Ammon's horn (tissue), 1 donor: ENCODE measurements at regions not wholly inside any gene's neighbourhood (a gene's known extent, or its start where the extent isn't known, plus 50 kb on each side); places are given as distances from the start of the nearest gene placed in this dataset.
A peak's percentile ranks its signal among the peaks of the same experiment; 100 is the strongest.

Experiments used
- DNase-seq: peaks from one replicate; pipeline ENCODE4 v3.0.0-alpha.2; 2016; ENCODE audit warnings: low spot score

- no peak for DNase-seq
These were observed 655.0 kb downstream of the EPHA3 start for GRCh38 chr3:89762405-89762804.

GRCh38 chr3:89783341-89783927, 676.0 kb downstream of the EPHA3 start:
- no peak for DNase-seq

DNA sequence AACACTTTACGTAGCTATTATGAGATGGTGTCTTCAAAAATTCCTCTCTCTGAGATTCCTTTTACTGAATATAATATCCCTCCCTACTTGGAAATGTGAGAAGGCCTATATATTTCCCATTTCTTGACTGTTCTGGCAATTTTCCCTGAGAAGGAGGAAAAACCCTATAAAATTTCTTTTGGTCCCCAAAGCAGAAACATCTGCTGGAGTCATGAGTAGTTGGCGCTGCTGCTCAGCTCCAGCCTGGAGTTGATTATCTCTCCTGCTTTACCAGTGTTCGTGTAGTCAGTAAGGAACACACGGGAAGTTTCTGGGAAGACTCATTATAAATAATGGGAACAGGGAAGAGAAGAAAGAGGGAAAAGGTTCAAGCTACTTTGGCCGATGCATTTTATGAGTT, 680.1 kb downstream of the EPHA3 start:
- DNase-seq, result no peak

DNA sequence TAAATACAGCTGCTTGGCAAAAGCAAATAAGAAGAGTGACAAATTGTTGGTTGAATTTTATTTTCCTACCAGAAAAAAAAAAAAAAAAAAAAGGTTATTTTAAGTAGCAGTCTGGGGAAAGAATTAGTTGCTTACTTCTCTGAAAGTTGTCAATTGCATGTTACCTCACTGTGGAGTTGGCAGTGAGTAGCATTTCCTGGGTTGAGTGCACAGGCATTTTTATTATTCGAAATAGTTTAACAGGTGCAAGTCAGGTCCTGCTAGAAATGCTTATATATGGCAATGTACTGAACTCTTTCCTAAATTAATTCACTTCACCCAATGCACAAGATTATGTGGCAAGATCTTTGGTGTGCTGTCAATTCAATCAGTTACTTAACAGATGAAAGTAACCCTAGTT, 680.6 kb downstream of the EPHA3 start:
- DNase-seq, result no peak

DNA sequence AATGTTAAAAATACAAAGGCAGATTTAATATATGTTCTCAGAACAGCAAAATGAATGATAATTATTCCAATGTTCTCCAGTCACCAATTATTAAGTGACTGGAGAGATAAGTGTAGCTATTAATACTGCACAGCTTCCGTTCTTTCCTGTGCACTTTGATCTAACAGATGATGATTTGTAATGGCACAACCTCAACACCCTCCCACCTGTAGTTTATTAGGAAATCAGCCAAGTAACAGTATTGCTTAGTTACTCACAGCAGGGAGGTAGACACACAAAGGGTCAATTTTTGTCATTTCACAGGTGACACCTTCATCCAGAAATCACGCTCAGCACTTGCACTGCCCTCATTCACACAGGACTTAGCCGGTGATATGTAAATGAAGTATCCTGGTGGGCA, 688.1 kb downstream of the EPHA3 start:
- DNase-seq, result no peak

DNA sequence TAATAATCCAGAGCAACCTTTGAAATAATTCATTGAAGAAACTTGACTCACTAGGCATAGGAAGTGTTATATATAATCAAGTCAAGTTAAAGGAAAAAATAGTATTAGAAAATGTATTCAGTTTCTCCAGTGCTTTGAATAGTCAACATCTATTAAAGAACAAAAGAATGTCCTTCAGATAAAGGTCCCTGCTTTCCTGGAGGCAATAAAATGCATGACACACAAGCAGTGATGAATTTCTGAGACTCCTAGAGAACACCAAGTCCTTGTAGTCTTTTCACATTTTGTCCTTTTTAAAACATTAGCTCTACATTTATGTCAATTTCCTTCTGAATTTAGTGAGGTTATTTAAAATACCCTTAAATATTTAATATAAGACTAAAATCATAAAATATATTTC, 695.5 kb downstream of the EPHA3 start:
- no peak for DNase-seq

GRCh38 chr3:89803711-89804110, 696.3 kb downstream of the EPHA3 start:
- no peak for DNase-seq

DNA sequence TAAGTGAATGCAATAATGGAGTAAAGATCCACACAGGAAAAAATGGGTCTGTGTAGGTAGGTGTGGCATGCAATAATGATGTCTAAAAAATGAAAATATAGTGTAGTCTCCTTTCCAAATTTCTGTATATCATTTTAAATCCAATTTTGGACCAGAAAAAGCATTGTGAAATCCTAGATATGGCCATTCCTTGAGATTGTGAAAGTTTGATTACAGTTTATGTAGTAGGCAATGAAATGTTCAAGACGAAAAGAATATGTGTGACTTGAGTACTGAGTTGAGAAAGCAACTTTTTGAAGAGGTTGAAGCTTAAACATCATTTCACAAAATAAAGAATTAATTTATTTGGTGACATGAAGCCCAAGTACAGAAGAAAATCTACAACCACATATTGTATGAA, 698.7 kb downstream of the EPHA3 start:
- no peak for DNase-seq

DNA sequence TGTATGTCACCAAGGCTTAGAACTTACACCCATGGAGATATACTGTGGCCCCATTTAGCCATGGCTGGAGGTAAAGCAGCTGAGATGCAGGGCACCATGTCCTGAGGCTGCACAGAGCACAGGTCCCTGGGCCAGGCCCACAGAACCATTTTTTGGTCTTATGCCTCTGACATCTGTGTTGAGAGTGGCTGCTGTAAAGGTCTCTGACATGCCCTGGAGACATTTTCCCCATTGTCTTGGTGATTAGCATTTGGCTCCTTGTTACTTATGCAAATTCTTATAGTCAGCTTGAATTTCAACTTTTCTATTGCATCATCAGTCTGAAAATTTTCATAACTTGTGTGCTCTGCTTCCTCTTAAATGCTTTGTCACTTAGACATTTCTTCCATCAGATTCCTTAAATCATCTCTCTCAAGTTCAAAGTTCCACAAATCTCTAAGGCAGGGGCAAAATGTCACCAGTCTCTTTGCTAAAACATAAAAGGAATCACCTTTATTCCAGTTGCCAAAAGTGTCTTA, 701.3 kb downstream of the EPHA3 start:
- no peak for DNase-seq

DNA sequence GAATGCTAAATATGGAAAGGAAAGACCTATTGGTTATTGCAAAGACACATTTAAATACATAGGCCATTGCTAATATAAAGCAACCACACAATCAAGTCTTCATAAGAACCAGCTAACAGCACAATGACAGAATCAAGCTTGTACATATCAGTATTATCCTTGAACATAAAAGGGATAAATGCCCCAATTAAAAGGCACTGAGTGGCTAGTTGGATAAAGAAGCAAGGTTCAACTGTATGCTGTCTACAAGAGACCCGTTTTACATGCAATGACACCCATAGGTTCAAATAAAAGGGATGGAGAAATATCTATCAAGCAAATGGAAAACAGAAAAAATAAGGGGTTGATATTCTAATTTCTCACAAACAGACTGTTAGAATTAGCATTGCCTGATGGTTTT, 706.1 kb downstream of the EPHA3 start:
- no peak for DNase-seq

GRCh38 chr3:89841041-89841440, 733.6 kb downstream of the EPHA3 start:
- no peak for DNase-seq

DNA sequence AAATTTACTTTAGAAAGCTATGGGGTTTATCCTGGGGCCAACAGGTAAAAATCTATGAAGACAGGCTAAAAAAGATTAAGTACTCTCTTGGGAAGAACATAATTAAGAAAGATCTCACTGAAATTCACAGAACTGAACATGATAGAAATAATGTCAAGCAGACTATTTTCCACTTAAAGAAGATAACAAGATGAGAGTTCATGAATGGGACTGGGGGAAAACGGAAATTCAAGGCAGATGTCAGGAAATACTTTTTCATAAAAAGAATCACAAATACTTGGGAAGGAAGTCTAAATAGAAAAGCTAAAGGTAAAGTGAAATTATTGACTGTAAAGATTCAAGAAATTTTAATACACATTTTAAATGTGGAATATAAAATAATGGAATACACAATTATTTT, 737.6 kb downstream of the EPHA3 start:
- no peak for DNase-seq

DNA sequence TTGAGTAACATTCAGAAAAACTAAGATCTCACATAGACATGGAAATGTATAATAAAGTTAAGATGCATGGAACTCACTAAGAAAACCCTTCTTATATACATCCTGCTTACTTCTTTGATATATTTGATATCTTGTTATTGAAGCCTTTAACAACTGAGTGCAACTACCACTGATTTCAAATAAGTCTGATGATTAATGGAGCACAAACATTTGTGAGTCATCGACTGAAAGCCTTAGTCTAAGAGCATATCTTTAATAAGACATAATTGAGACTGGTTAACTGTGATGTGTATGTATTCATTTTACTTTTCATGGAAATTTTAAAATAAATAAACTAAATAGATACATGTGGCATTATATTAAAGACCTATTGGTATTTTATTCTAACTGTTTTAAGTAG, 740.5 kb downstream of the EPHA3 start:
- no peak for DNase-seq

DNA sequence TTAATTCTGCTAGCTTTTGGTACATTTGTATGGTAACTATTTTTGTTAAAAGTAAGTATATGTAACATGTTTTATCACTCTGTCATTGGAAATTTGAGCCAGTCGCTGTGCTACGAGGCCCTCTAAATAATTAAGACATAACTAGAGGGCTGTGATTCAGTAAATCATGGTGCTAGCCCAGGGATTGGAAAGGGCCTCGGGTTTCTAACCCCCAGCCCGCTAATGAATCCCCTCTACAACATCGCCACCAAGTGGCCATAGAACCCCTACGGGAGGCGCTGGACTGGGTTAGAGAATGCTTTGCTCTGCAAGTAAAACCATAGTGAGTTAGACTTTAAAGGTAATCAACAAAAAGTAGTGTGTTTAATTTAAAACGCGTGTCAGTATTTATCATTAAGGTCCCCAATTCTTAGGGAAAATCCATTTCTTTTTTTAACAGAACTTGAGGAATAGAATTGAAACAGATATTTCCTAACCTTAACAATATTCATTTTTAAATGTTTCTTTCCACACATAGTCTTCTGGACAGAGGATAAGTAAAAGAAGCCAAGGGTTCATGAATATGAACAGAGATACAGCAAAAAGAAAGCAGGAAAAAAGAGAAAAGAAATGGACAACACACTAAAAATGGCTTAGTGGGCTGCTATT, 744.7 kb downstream of the EPHA3 start:
- DNase-seq, result peak; percentile 7

GRCh38 chr3:89859757-89860156, 752.3 kb downstream of the EPHA3 start:
- DNase-seq, result no peak

DNA sequence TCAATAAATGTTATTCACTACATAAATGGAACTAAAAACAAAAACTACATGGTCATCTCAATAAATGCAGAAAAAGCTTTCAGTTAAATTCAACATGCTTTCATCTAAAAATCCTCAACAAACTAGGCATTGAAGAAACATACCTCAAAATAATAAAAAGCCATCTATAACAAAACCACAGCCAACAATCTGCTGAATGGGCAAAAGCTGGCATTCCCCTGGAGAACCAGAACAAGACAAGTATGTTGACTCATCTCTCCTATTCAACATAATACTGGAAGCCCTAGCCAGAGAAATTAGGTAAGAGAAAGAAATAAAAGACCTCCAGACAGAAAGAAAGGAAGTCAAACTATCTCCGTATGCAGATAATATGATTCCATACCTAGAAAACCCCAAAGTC, 759.9 kb downstream of the EPHA3 start:
- DNase-seq, result no peak

GRCh38 chr3:89876116-89876515, 768.7 kb downstream of the EPHA3 start:
- DNase-seq, result no peak

- DNase-seq, result no peak
These were observed 769.8 kb downstream of the EPHA3 start for GRCh38 chr3:89877230-89877629.

GRCh38 chr3:89889386-89889785, 782.0 kb downstream of the EPHA3 start:
- no peak for DNase-seq

DNA sequence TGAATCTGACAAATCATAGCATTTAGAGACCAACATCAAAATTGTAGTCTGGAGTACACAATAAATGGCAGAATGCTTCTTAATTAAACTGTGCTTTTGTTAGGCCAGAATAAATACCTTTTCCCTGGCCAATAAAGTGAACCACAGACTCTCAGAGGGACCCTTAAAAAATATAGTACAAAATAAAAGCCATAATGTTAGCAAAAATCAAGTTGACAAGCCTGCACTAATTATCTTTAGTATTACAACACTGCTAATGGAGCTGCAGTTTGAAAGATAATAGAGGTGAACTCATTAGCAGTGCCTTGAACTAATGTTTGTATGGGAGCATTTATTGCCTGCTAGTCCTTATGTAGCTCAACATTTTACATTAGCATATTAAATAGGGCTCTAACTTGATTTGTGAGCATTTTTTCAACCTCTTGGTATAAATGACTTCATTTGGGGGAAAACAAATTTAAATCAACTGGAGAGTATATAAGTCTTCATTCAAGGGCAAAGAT, 801.3 kb downstream of the EPHA3 start:
- DNase-seq, result no peak

DNA sequence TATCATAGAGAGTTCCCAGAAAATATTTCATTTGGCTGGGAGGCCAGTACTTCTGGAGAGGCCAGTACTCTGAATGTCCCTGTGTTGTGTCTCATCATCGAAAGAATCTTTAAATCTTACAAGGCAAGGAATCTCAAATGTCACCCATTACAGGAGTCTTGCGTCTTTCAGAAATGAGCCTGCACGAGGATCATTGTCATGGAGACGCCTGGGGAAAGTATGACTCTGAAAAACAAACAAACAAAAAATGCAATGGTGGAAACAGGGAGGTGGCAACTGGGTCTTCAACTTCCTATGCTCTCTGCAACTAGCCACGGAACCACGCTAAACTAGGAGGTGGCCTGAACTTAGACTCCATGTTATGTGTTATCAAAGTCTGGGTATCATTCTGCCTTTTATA, 804.6 kb downstream of the EPHA3 start:
- DNase-seq, result no peak

DNA sequence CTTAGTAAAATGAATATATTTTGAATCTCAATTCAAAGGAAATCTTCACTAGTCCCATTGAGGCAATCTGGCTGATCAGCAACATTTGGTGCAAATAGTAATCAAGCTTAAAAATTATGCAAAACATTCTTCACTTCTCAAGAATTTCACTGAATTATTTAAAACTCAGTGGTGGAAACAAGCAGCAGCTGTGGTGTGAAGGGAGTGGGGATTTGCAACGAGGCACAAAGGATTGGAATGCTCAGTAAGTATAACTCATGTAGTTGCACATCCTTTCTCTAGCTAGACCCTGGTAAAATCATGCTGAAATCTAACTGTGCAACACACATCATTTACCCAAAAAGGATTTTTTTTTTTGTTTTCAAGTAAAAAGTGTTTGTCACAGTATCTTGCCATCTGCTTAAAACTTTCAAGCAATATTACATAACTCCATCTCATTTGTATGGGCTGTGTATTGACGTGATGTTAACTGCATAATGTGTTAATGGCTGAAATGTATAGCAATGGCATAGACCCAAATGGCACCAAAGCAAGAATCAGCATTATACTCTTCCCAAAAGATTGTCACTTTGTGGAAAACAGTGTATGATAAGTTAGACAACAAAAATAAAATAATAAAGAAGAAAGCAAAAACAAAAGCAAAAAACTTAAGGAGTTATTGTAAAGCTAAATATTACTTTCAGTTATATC, 816.6 kb downstream of the EPHA3 start:
- DNase-seq, result peak; percentile 17

- no peak for DNase-seq
These were observed 818.6 kb downstream of the EPHA3 start for GRCh38 chr3:89925976-89926375.
